ENCODE measurements at regions not wholly inside any gene's neighbourhood (a gene's known extent, or its start where the extent isn't known, plus 50 kb on each side); places are given as distances from the start of the nearest gene placed in this dataset.

GRCh38 chr11:69387409-69387885 lies 93.5 kb downstream of the MYEOV start:
- no peak overlapping the region for H3K4me3 ChIP-seq (ENCODE audit: low read depth in 2 of 2, low read length in 1 of 2)
- TF ChIP-seq IRF3 (IDR thresholded peaks at IDR 0.05; ENCODE audit: low read depth, low read length) (no peak), REST (IDR thresholded peaks at IDR 0.05; ENCODE audit: low read depth, low read length) (no peak), JUND (IDR thresholded peaks at IDR 0.05) (no peak)
- no peaks in the 10 kb centered on the region for H3K9me3 ChIP-seq
- H3K79me2 ChIP-seq (ENCODE audit: insufficient read depth), result no peaks in the 10 kb centered on the region
- no peak overlapping the region for H2AFZ ChIP-seq (ENCODE audit: low read depth)
- no peak overlapping the region for H3K4me2 ChIP-seq
- no peaks in the 10 kb centered on the region for H3K4me1 ChIP-seq (ENCODE audit: control insufficient read depth in 1 of 2, insufficient read depth in 2 of 2, low read depth in 1 of 2, low read length in 1 of 2)
- 87% methylated on average over 3 of the region's 3 CpGs for WGBS (ENCODE audit: low lambda C conversion rate)
- H3K9ac ChIP-seq, result no peak overlapping the region
- POLR2A ChIA-PET, result no interaction called here
- CTCF ChIA-PET, result interaction anchor here (1.0 kb wide), 1 partner anchor 285 kb away, joined by 3 read pairs; no protein-coding TSS in a partner anchor
- H3F3A ChIP-seq (replicated peaks; ENCODE audit: insufficient read depth), result no peaks in the 10 kb centered on the region
- H3K36me3 ChIP-seq (replicated peaks in 1 of 2; ENCODE audit: control insufficient read depth in 1 of 2, insufficient read depth in 2 of 2, low read length in 1 of 2), result no peaks in the 10 kb centered on the region
- H3K27me3 ChIP-seq (ENCODE audit: insufficient read depth), result no peaks in the 10 kb centered on the region
- no peaks in the 10 kb centered on the region for H4K20me1 ChIP-seq (ENCODE audit: insufficient read depth)
- H3K9me2 ChIP-seq, result no peaks in the 10 kb centered on the region
- DNase-seq, result no peak
- no peak overlapping the region for H3K27ac ChIP-seq (ENCODE audit: low read depth in 2 of 2, low read length in 1 of 2)

GRCh38 chr11:69388210-69388609 lies 93.3 kb upstream of the LINC01488 start:
- no peaks in the 10 kb centered on the region for H3F3A ChIP-seq (replicated peaks; ENCODE audit: insufficient read depth)
- H4K20me1 ChIP-seq (ENCODE audit: insufficient read depth), result no peaks in the 10 kb centered on the region
- H3K27ac ChIP-seq (ENCODE audit: low read depth in 2 of 2, low read length in 1 of 2), result no peak overlapping the region
- CTCF ChIA-PET, result interaction anchor here (1.2 kb wide), 1 partner anchor 254 kb away, joined by 4 read pairs; no protein-coding TSS in a partner anchor
- peaks cover 0 to under 1% of the 10 kb centered on the region in 2 experiments; a peak in 1 of 4 replicates for H3K4me1 ChIP-seq (ENCODE audit: control insufficient read depth in 1 of 2, insufficient read depth in 2 of 2, low read depth in 1 of 2, low read length in 1 of 2)
- TF ChIP-seq JUND (IDR thresholded peaks at IDR 0.05) (no peak), TAF1 (IDR thresholded peaks at IDR 0.05; ENCODE audit: borderline replicate concordance, low read depth, low read length) (no peak), EZH2phosphoT487 (IDR thresholded peaks at IDR 0.05; ENCODE audit: borderline replicate concordance, low read depth) (no peak), IRF3 (IDR thresholded peaks at IDR 0.05; ENCODE audit: low read depth, low read length) (no peak), MXI1 (IDR thresholded peaks at IDR 0.05; ENCODE audit: low read depth, low read length) (no peak), RXRA (IDR thresholded peaks at IDR 0.05; ENCODE audit: borderline replicate concordance, low read depth) (no peak), TCF12 (IDR thresholded peaks at IDR 0.05) (no peak), ELF1 (IDR thresholded peaks at IDR 0.05) (no peak), POLR2AphosphoS5 (IDR thresholded peaks at IDR 0.05; ENCODE audit: low read depth, low read length) (no peak), USF1 (IDR thresholded peaks at IDR 0.05; ENCODE audit: borderline replicate concordance, low read depth) (no peak), TEAD4 (IDR thresholded peaks at IDR 0.05; ENCODE audit: borderline replicate concordance, insufficient read depth) (no peak), PBX3 (IDR thresholded peaks at IDR 0.05) (no peak)
- no peaks in the 10 kb centered on the region for H3K36me3 ChIP-seq (replicated peaks in 1 of 2; ENCODE audit: control insufficient read depth in 1 of 2, insufficient read depth in 2 of 2, low read length in 1 of 2)
- H3K27me3 ChIP-seq (ENCODE audit: insufficient read depth), result no peaks in the 10 kb centered on the region
- no peak overlapping the region for H2AFZ ChIP-seq (ENCODE audit: low read depth)
- no peak overlapping the region for H3K9ac ChIP-seq
- POLR2A ChIA-PET, result no interaction called here
- no peaks in the 10 kb centered on the region for H3K9me3 ChIP-seq
- H3K4me2 ChIP-seq, result no peak overlapping the region
- no peak overlapping the region for H3K4me3 ChIP-seq (ENCODE audit: low read depth in 2 of 2, low read length in 1 of 2)
- no peak for DNase-seq
- H3K79me2 ChIP-seq (ENCODE audit: insufficient read depth), result no peaks in the 10 kb centered on the region
- H3K9me2 ChIP-seq, result no peaks in the 10 kb centered on the region
